SU-DHL-6 (cell line): ENCODE measurements at regions not wholly inside any gene's neighbourhood (a gene's known extent, or its start where the extent isn't known, plus 50 kb on each side); places are given as distances from the start of the nearest gene placed in this dataset.

Source experiments
- H2AFZ ChIP-seq: fragments of 200-600 bp; sonication (generic); 2 replicates; pipeline ENCODE4 v1.6.1; 2014; ENCODE audit warnings: low read depth, mild to moderate bottlenecking, moderate library complexity, mixed read lengths, antibody characterized with exemption, low read length; ENCODE audit not compliant: severe bottlenecking
- H3F3A ChIP-seq: fragments of 200-600 bp; shearing (Covaris generic); 2 replicates; pipeline ENCODE4 v1.6.0; 2016; ENCODE audit warnings: antibody characterized with exemption, mild to moderate bottlenecking; ENCODE audit not compliant: insufficient read depth
- H3K27ac ChIP-seq: fragments of 200-600 bp; sonication (generic); 2 replicates; pipeline ENCODE4 v1.5.1; 2016; ENCODE audit warnings: low read depth, mild to moderate bottlenecking, low read length, moderate library complexity, mixed read lengths
- H3K27me3 ChIP-seq: fragments of 200-600 bp; sonication (generic), shearing (Covaris generic); 2 replicates; pipeline ENCODE4 v1.6.0; 2014; ENCODE audit warnings: mild to moderate bottlenecking, low read length
- H3K36me3 ChIP-seq: fragments of 200-600 bp; sonication (generic); 2 replicates; pipeline ENCODE4 v1.6.1; 2014; ENCODE audit warnings: mild to moderate bottlenecking, low read length, mixed read lengths
- H3K4me2 ChIP-seq: fragments of 300-600, 200-600 bp; shearing (Covaris generic), sonication (generic); 2 replicates; pipeline ENCODE4 v1.6.0; 2014; ENCODE audit warnings: low read length, low read depth, mild to moderate bottlenecking; ENCODE audit not compliant: poor library complexity, severe bottlenecking
- H3K4me3 ChIP-seq: fragments of 200-600 bp; sonication (generic); 2 replicates; pipeline ENCODE4 v1.5.1; 2014; ENCODE audit warnings: antibody characterized with exemption, low read length, mild to moderate bottlenecking, mixed read lengths; ENCODE audit not compliant: insufficient read depth, poor library complexity, severe bottlenecking
- H3K79me2 ChIP-seq: fragments of 200-600 bp; sonication (generic); 2 replicates; pipeline ENCODE4 v1.6.1; 2014; ENCODE audit warnings: mild to moderate bottlenecking, low read length, moderate library complexity; ENCODE audit not compliant: insufficient read depth
- H3K9ac ChIP-seq: fragments of 200-600 bp; sonication (generic); 2 replicates; pipeline ENCODE4 v1.7.0; 2014; ENCODE audit warnings: mild to moderate bottlenecking, low read length
- H3K9me2 ChIP-seq: fragments of 200-600 bp; sonication (generic); replicated peaks from 2 replicates; pipeline ENCODE4 v1.6.1; 2014; ENCODE audit warnings: low read length; ENCODE audit not compliant: insufficient read depth
- H3K9me3 ChIP-seq: fragments of 200-600 bp; sonication (generic); 2 replicates; pipeline ENCODE4 v1.6.1; 2014; ENCODE audit warnings: low read length, mixed read lengths; ENCODE audit not compliant: insufficient read depth
- H4K20me1 ChIP-seq: fragments of 200-600 bp; sonication (generic); 2 replicates; pipeline ENCODE4 v1.6.1; 2014; ENCODE audit warnings: low read depth, mild to moderate bottlenecking, antibody characterized with exemption, low read length, moderate library complexity, mixed read lengths
- EZH2phosphoT487 ChIP-seq: fragments of 200-600 bp; sonication (generic), shearing (Covaris generic); conservative IDR thresholded peaks from 2 replicates; pipeline ENCODE4 v1.6.1; 2018; ENCODE audit warnings: mild to moderate bottlenecking, antibody characterized with exemption, low read length, moderate library complexity, mixed read lengths
- TF ChIP-seq, protein P1 (sequence below): fragments of 200-600 bp; sonication (generic); IDR thresholded peaks from one replicate; pipeline ENCODE4 v1.5.1; 2017; ENCODE audit warnings: antibody characterized with exemption, mild to moderate bottlenecking, low read length, moderate library complexity; ENCODE audit not compliant: insufficient read depth, poor library complexity, severe bottlenecking

DNA sequence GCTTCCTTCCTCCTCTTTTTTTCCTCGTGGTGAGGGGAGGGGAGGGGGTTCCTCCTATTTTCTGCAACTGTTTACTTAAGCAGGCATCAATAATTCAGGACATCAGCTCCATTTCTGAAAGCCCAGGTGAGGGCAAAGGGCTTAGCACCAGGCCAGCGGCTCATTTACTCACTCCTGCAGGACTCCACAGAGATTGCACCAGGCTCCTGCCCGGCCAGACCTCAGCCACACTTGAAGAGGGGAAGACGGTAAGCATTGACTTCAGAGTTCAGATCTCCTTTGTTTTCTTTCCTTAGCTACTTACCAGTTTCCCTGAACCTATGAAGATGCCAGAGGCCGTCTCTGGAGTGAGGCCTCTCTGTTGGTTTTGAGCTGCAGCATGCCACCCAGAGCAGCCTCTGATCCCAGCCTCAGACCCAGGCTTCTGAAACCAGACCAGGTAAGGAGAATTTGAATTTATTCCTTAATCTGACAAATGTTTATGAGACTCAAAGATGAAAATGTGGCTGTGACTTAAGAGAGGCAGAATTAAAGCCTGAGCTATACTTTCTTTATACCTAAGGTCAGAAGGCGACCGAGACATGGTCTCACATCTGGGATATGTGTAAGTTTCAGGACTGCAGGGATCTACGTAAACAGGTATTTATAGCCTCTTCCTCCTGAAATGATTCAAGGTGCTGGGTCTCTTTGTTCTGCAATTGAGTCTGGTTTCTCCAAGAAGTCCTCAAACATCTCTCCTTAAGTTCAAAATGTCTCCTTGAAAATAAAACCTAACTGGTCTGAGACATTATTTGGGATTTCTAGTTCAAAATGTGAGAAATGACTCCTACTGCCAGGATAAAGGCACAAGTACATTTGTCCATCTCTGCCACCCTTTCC is 272.5 kb upstream of the RUNX1 start:
- no peak overlapping the region for H3K27ac ChIP-seq
- H3K9ac ChIP-seq: no peak overlapping the region
- H3K27me3 ChIP-seq: no peaks in the 10 kb centered on the region
- no peak for TF ChIP-seq EZH2phosphoT487
- TF ChIP-seq, protein P1, sequence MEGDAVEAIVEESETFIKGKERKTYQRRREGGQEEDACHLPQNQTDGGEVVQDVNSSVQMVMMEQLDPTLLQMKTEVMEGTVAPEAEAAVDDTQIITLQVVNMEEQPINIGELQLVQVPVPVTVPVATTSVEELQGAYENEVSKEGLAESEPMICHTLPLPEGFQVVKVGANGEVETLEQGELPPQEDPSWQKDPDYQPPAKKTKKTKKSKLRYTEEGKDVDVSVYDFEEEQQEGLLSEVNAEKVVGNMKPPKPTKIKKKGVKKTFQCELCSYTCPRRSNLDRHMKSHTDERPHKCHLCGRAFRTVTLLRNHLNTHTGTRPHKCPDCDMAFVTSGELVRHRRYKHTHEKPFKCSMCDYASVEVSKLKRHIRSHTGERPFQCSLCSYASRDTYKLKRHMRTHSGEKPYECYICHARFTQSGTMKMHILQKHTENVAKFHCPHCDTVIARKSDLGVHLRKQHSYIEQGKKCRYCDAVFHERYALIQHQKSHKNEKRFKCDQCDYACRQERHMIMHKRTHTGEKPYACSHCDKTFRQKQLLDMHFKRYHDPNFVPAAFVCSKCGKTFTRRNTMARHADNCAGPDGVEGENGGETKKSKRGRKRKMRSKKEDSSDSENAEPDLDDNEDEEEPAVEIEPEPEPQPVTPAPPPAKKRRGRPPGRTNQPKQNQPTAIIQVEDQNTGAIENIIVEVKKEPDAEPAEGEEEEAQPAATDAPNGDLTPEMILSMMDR: no peak
- no peaks in the 10 kb centered on the region for H3K9me2 ChIP-seq
- H4K20me1 ChIP-seq: no peaks in the 10 kb centered on the region
- no peak overlapping the region for H2AFZ ChIP-seq
- no peaks in the 10 kb centered on the region for H3K79me2 ChIP-seq
- H3K36me3 ChIP-seq: no peaks in the 10 kb centered on the region
- no peaks in the 10 kb centered on the region for H3F3A ChIP-seq
- H3K4me2 ChIP-seq: no peak overlapping the region
- H3K9me3 ChIP-seq: no peaks in the 10 kb centered on the region
- H3K4me3 ChIP-seq: no peak overlapping the region

DNA sequence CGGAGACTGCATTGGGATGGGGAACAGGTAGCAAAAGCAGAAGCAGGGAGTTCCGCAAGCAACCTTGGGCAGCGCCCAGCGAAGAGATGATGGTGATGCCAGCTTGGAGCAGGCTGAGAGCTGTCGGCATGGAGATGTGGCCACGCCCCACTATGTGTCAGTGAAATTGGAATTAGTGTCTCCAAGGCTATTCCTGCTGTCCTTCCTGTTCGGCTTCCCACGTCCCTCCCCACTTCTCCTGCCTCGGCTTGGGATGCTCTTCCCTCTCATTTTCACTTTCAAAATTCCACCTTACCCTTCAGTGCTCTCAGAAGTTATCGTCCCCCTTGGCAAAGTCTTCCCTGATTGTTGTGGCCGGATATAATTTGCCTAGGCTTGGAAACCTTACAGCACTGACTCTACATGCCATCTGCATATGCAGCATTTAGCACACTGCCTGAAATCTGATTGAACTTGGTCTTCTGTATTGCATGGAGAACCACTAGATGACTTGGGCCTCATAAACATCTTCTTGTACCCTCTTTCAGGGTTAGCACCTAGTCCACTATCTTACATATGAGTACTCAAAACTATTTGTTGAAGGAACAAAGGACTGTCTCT is 270.7 kb upstream of the RUNX1 start:
- Histone ChIP-seq H3K27me3 (no peaks in the 10 kb centered on the region), H3K4me2 (no peak overlapping the region), H3K9ac (no peak overlapping the region), H2AFZ (no peak overlapping the region), H3K27ac (no peak overlapping the region), H3K36me3 (no peaks in the 10 kb centered on the region), H3K4me3 (no peak overlapping the region), H3K9me2 (no peaks in the 10 kb centered on the region), H4K20me1 (no peaks in the 10 kb centered on the region), H3K79me2 (no peaks in the 10 kb centered on the region), H3K9me3 (no peaks in the 10 kb centered on the region), H3F3A (no peaks in the 10 kb centered on the region)
- no peak for TF ChIP-seq EZH2phosphoT487

DNA sequence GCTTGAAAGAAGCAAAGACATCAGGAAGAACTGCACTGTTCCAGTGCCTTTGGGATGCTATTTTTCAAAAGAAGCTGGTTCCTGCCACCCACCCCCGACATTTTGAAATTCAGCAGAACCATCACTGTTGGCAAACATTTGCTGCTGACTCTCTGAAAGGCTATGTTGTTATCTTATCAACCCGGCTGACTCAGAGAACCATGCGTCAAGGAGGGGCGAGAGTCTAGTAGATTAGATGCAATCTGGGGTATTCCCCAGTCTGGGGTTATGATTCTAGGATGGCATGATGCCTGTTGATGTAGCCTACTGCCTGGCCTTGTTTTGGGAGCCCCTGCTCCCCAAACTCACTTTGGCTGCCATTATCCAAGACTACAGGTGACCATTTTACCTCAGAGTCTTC is 267.8 kb upstream of the RUNX1 start:
- H3K4me3 ChIP-seq: no peak overlapping the region
- H3K9me3 ChIP-seq: no peaks in the 10 kb centered on the region
- H4K20me1 ChIP-seq: no peaks in the 10 kb centered on the region
- H2AFZ ChIP-seq: no peak overlapping the region
- TF ChIP-seq, protein P1: no peak
- TF ChIP-seq EZH2phosphoT487: no peak
- H3K79me2 ChIP-seq: no peaks in the 10 kb centered on the region
- no peaks in the 10 kb centered on the region for H3K36me3 ChIP-seq
- H3K27me3 ChIP-seq: no peaks in the 10 kb centered on the region
- H3F3A ChIP-seq: no peaks in the 10 kb centered on the region
- no peak overlapping the region for H3K4me2 ChIP-seq
- H3K9ac ChIP-seq: no peak overlapping the region
- no peaks in the 10 kb centered on the region for H3K9me2 ChIP-seq
- no peak overlapping the region for H3K27ac ChIP-seq

DNA sequence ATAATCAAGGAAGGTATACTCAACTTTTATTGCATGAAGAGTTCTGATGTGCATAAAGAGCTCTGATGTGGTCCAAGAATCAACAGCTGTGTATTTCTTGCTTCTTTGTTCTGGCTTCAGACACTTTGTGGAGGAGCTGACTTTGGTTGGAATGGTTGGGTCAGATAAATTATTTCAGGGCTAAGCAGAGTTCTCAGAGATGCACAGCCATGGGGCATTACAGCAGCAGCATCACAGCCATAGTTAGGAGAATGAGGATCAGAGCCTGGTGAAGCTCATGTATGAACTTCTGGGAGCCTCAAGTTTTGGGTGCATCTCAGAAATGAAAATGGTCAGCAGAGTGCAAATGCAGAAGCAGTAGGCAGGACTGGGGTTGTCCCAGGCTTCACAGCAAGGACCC is 267.4 kb upstream of the RUNX1 start:
- Histone ChIP-seq H3K9me3 (no peaks in the 10 kb centered on the region), H3K4me3 (no peak overlapping the region), H3K27ac (no peak overlapping the region), H3F3A (no peaks in the 10 kb centered on the region), H3K36me3 (no peaks in the 10 kb centered on the region), H4K20me1 (no peaks in the 10 kb centered on the region), H3K27me3 (no peaks in the 10 kb centered on the region), H3K9me2 (no peaks in the 10 kb centered on the region), H3K79me2 (no peaks in the 10 kb centered on the region), H3K9ac (no peak overlapping the region), H3K4me2 (no peak overlapping the region), H2AFZ (no peak overlapping the region)
- no peak for TF ChIP-seq EZH2phosphoT487
- TF ChIP-seq, protein P1: no peak
